WTC11 (cell line): ENCODE measurements at regions not wholly inside any gene's neighbourhood (a gene's known extent, or its start where the extent isn't known, plus 50 kb on each side); places are given as distances from the start of the nearest gene placed in this dataset.

Source experiments
- CBFB ChIP-seq: sonication (generic); formaldehyde crosslinking; IDR thresholded peaks from 2 replicates; pipeline ENCODE4 v1.8.1; 2022; ENCODE audit warnings: mild to moderate bottlenecking, low read depth, missing genetic modification reagents
- CTCF ChIP-seq: fragments of 200-600 bp; IDR thresholded peaks from 2 replicates; pipeline ENCODE4 v1.8.0; 2022; ENCODE audit warnings: antibody characterized with exemption
- E2F5 ChIP-seq: sonication (generic); formaldehyde crosslinking; IDR thresholded peaks from 2 replicates; pipeline ENCODE4 v1.8.1; 2022; ENCODE audit warnings: mild to moderate bottlenecking, moderate library complexity, missing genetic modification reagents
- ERG ChIP-seq: fragments of 250-450 bp; sonication (Bioruptor Pico); IDR thresholded peaks from 2 replicates; pipeline ENCODE4 v1.8.0; 2021; ENCODE audit warnings: mild to moderate bottlenecking
- ETV6 ChIP-seq: sonication (generic); formaldehyde crosslinking; IDR thresholded peaks from 2 replicates; pipeline ENCODE4 v1.8.1; 2022; ENCODE audit warnings: mild to moderate bottlenecking, missing genetic modification reagents
- FOXP4 ChIP-seq: sonication (generic); formaldehyde crosslinking; IDR thresholded peaks from 2 replicates; pipeline ENCODE4 v1.8.0; 2022; ENCODE audit warnings: mild to moderate bottlenecking, missing genetic modification reagents
- MAX ChIP-seq: sonication (generic); formaldehyde crosslinking; IDR thresholded peaks from 2 replicates; pipeline ENCODE4 v1.8.0; 2022; ENCODE audit warnings: mild to moderate bottlenecking, missing genetic modification reagents
- NR1H2 ChIP-seq: sonication (generic); formaldehyde crosslinking; IDR thresholded peaks from 2 replicates; pipeline ENCODE4 v1.9.0; 2021; ENCODE audit warnings: mild to moderate bottlenecking, moderate library complexity, missing genetic modification reagents
- SMAD3 ChIP-seq: sonication (generic); formaldehyde crosslinking; IDR thresholded peaks from 2 replicates; pipeline ENCODE4 v1.8.0; 2022; ENCODE audit warnings: missing genetic modification reagents, mild to moderate bottlenecking, borderline replicate concordance
- STAT6 ChIP-seq: sonication (generic); formaldehyde crosslinking; conservative IDR thresholded peaks from 2 replicates; pipeline ENCODE4 v1.8.1; 2023; ENCODE audit warnings: mild to moderate bottlenecking, low read depth, missing genetic modification reagents, moderate library complexity
- TP53 ChIP-seq: sonication (generic); formaldehyde crosslinking; IDR thresholded peaks from 2 replicates; pipeline ENCODE4 v1.8.1; 2023; ENCODE audit warnings: mild to moderate bottlenecking, missing genetic modification reagents
- ZNF232 ChIP-seq: sonication (generic); formaldehyde crosslinking; IDR thresholded peaks from 2 replicates; pipeline ENCODE4 v1.8.0; 2022; ENCODE audit warnings: mild to moderate bottlenecking, missing genetic modification reagents
- ZNF263 ChIP-seq: sonication (generic); formaldehyde crosslinking; IDR thresholded peaks from 2 replicates; pipeline ENCODE4 v1.8.1; 2022; ENCODE audit warnings: low read depth, mild to moderate bottlenecking, moderate library complexity, missing genetic modification reagents

GRCh38 chr6:133115946-133116345 is 125.2 kb upstream of the EYA4 start:
- TF ChIP-seq ZNF263 (CRISPR knock-in tag) = no peak
- TF ChIP-seq FOXP4 (CRISPR knock-in tag) = no peak
- no peak for TF ChIP-seq ETV6 (CRISPR knock-in tag)
- no peak for TF ChIP-seq ERG (CRISPR knock-in tag)
- no peak for TF ChIP-seq CTCF
- TF ChIP-seq SMAD3 = no peak
- TF ChIP-seq E2F5 (CRISPR knock-in tag) = no peak
- no peak for TF ChIP-seq STAT6 (CRISPR knock-in tag)
- TF ChIP-seq MAX (CRISPR knock-in tag) = no peak
- no peak for TF ChIP-seq NR1H2 (CRISPR knock-in tag)
- TF ChIP-seq ZNF232 (CRISPR knock-in tag) = no peak
- no peak for TF ChIP-seq TP53 (CRISPR knock-in tag)
- no peak for TF ChIP-seq CBFB (CRISPR knock-in tag)
